GM21786 (cell line): ENCODE measurements at regions not wholly inside any gene's neighbourhood (a gene's known extent, or its start where the extent isn't known, plus 50 kb on each side); places are given as distances from the start of the nearest gene placed in this dataset.

Source experiments
- ATAC-seq: cut with Tn5 transposase; IDR thresholded peaks from one replicate; pipeline ENCODE4 v1.9.1; 2021; ENCODE audit not compliant: unreplicated experiment

DNA sequence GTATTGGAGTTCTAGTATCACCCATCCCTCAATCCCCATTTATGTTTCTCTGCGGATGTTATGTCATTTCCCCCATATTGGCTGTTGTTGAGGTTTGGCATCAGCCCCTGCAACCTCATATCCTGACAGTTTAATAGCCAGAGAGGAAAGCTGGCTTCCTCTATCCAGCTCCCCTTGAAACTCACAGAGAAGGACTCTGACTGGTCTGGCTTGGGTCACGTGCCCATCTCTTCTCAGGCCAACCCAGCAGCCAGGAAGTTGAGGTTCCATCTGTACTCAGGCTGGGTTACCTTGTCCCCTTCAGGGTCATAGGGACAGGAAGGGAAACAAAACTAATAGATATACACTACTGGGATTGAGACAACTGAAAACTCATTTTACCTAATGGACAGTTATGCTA is 148.0 kb upstream of the SLC14A2 start:
- no peak for ATAC-seq

DNA sequence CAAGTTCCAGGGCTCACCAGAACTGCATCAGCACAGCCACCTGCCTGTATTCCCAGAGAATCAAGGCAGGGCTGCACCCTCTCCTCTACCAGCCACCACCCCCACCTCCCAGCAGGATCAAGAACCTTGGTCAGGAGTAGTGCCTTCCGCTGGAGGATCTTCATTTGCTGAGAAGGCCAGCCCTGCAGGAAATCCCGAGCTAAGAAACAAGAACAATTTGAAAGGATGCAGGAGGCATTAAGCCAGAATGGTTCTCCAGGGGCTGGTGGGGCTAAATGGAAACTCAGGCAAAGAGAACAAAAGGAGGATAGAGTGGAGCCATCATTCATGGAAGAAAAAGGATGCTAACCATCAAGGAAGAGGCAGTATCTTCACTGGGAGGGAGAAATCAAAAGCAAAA is 147.3 kb upstream of the SLC14A2 start:
- ATAC-seq: no peak

DNA sequence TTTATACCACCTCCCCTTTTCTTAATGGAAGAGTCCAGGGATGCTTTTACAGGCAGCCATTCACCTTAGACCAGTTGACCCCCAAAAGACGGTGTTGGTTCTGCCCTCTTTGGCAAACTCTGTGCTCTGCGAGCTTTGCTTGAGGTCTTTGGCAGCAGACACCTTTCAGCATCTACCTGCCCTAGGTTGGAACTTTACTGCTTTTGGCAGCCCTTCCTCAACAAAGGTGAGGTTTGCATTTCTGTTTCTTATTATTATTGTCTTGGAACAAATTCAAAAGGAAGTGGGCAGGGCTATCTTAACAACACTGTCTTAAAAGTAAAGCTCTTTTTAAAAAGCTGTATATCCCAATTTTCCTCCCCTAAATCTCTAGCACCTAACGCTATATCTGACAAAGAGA is 136.4 kb upstream of the SLC14A2 start:
- no peak for ATAC-seq

DNA sequence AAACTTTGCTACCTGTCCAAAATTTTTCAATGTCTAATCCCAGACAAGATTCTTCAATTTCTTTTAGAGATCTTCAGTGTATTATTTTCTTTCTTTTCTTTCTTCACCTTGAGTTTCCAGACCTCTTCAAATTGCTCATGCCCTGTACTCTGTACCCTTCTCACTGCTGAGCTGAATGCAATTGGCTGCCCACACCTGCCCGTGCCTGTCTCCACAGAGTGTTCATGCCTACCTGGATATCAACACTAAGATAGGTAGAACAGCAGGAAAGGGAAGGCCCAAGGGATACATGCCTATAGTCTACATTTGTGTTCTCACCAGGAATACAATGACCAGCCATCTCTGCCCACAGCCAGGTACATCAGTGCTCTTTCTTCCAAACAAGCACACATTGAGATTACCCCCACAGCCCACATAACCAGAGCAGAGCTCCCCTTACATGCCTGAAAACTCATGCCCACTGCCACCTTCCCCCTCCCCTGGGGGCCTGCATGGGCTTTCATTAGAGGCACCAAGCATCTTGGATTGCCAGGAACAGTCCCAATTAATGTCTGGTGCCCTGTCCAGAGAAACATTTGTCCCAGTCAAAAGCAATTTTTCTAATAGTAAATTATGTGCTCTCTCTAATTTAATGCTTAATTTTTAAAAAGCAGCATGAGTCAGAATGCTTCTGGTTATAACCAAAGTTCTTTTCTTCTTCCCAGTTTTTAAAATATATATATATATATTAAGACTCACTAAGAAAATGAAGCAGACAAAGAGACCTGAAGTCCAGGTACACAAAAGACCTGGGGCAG is 134.9 kb upstream of the SLC14A2 start:
- ATAC-seq: no peak

DNA sequence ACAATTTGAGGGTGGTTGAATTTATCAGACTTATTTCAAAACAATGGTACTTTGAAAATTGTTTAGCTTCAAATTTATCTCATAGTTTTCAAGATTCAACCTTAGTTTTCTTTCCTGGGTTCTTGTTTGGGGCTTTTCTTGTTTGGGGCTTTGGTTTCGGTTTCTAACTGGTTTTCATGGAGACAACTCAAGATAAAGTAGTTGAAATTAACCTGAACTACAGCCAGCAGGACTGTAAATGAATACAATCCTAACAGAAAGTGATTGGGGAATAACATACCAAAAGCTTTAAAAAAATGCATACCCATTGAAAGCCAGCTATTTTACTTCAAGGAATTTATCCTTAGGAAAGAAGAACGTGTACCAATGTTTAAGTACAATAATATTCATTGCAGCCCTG is 133.5 kb upstream of the SLC14A2 start:
- ATAC-seq: no peak

DNA sequence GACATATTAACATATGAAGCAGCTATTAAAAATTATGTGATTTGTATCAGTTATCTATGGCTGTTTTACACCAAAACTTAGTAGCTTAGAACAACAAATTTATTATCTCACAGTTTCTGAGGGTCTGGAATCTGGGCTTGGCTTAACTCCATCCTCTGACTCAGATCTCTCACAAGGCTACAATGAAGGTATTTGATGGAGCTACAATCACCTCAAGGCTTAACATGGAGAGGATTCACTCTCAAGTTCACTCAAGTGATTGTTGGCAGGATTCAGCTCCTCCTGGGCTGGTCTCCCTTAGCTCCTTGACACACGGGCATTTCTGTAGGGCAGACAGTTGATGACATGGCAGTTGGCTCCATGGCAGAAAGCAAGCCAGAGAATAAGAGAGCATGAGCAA is 133.0 kb upstream of the SLC14A2 start:
- ATAC-seq: no peak

DNA sequence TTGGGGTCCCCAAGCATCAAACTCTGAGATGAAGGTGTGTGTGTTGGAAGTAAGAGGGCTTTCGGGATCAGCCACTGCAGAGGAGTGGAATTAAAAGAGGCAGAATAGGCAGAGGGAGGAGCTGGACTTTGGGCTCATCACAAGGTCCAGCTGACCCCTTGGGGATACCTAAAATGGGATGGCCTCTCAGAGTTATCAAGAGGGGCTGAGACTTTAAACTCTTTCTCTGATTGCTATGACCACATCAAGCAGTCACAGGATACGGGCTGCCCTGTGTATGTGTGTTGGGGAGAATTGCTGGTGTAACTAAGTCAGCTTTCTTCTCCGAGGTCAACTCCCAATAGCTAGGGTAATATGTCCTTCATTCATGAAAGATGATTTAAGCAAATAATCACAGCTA is 127.7 kb upstream of the SLC14A2 start:
- ATAC-seq: no peak

DNA sequence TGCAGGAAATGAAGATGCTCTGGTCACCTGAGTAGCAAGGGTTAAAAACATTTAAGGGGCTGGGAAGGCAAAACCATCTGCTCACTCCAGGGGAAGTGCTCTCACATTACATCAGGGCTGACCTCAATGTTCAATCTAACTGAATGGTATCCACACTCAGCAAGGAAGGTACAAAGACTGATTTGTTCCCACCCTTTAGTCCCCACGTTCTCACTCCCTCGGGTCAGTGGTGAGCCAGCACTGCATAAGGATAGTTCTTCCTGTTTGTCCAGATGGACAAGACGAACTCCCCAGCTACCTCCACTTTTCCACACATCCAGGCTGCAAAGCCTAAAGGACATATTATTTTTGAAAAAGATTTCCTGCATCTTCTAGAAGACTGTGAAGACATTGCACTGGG is 126.6 kb upstream of the SLC14A2 start:
- ATAC-seq: no peak

DNA sequence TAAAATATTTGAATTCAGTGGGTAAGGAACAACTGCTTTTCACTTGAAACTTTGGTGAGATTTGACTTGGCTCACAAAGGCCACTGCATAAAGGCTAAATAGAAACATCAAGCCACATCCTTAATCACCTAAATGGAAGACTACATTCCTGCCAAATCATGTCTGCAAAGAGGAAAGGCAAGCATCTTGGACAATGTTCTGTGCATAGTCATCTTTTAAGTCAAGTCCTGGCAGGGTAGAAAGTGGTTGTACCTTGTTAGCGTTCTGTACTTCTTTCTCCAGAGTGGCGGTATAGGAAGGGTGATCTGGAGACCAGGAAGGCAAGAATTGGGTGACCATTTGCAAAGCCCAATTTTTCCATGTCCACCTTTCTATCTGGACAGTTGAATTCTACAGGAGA is 121.4 kb upstream of the SLC14A2 start:
- no peak for ATAC-seq

DNA sequence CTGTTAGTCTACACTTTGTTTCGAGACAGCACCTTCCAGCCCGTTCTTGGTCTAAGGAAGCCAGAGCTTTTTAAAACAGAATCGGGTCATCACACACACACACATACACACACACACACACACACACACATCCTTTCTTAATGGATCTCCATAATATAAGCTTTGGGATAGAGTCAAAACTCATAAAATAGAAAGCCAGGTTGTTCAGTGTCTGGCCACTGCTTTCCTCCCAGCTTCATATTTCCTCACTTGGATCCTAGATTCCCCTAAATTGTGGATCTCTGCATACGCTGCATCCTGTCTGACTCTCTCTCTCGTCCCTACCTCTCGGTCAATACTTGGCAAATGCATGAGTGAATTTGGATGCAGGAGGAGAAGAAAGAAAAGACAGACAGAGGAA is 120.5 kb upstream of the SLC14A2 start:
- ATAC-seq: no peak

DNA sequence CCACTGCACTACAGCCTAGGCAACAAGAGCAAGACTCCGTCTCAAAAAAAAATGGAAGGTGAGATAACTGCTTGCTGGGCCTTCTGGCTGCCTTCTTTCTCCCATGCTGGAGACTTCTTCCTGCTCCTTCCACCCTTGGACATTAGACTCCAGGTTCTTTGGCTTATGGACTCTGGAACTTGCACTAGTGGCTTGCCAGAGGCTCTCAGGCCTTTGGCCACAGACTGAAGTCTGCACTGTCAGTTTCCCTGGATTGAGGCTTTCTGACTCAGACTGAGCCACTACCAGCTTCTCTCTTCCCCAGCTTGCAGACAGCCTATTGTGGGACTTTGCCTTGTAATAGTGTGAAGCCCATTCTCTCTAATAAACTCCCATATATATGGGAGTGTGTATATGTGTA is 118.5 kb upstream of the SLC14A2 start:
- no peak for ATAC-seq

DNA sequence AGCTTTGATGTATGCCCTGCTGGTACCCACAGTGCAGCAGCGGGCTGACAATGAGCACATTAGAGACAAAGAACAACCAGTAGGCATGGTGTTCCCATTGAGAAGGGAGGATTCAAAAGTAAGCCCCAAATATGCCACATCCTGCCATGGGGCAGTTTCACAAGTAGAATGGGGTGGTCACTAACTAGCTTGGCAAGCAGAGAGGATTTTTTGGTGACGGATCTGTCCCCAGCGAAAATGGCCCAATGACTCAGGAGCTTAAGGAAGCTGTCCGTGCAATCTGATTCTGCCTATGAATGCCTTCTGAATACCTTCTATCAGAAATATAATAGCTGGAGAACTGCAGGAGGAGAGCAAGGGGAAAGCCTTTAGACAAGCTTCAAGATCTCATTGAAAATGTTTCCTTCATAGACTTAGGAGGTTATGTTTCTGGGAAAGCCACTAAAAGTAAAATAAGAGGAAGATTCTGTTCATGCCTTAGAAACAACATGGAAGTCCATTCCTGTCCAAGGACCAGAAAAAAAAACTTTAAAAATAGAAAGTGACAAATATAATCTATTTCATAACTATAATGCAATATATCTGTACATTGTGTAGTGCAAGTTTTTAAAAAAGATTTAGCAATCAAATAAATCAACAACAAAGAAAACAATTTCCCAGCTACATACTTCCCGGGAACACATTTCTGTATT is 117.5 kb upstream of the SLC14A2 start:
- ATAC-seq: no peak

DNA sequence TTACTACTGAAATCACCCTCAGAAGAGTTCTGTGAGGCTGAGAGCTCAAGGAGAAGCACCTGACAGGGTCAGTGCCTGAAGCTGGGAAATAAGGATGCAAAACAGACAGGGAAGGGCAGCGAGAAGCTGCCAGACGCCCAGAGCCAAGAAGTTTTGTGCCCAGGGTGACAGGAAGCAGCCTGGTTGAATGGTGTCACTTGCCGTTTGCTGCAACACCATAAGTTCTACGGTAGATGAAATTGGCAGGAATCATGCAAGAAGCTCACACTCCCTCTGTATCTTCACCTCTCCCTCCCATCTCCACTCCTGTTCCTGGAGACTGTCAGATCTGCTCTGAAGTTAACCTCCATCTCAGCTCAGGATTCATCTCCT is 117.0 kb upstream of the SLC14A2 start:
- ATAC-seq: no peak

DNA sequence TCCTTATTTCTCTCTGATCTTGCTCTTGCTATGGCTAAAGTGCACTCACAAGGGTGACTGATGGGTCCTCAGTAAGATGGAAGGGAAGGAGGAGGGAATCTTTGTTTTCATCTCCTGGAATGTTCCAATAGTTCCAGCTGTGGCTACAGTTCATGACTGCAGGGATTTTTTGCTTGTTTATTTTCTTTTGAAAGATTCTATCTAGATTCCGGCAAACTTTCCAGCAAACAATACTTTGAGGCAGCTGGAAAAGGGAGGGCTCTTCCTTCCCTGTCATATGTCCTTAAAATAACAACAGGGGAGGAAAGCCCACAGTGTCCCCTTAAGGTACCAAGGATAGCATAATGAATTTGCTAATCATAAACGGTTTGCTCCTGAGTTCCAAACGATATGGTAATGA is 111.3 kb upstream of the SLC14A2 start:
- ATAC-seq: no peak

DNA sequence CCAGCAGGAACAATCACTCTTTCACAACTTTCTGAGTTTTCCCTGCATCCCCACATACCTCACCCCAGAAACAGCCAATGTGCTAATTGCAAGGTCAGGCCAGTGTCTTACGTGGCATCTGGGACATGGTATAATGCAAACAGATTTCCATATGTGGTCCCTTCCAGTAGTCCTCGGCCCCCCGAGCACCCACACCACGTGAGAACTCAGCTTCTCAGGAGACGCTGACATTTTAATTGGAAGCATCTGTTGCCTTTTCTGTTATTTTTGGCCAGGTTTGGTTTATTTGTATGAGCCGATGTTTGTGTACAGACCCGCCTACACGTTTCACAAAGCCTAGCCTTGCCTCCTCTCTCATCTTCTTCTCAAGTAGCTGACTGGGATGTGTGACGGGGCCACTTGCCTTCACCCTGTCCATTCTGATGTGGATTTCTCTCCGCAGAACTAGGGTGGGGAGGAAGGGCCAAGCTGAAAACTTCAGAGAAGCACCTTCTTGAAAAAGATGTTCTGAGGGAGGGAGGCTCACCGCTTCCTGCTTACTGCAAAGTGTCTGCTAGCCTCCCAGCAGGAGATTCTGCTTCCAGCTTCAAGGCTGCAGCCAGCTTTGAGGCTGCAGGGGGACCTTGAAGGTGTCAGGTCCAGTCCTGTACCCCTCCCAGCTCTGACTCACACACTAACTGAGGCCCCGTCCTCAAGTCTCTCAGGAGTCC is 109.6 kb upstream of the SLC14A2 start:
- no peak for ATAC-seq

DNA sequence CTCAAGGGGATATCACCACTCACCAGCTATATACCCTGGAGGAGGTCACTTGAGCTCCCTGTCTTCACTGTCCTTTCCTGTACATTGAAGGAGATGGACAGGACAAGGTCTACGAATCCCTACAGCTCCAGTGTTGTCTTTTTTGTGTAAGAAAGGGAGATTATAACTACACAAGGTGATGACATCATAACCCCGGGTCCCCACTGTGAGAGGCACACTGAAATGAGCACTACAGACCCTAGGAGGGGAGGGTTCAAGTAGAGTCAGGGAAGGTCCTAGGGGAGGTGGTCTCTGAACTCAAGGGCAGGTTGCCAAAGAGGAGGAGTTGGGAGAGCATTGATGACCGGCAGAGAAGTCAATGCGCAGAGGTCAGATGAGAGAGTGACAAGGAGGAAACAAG is 108.3 kb upstream of the SLC14A2 start:
- no peak for ATAC-seq

DNA sequence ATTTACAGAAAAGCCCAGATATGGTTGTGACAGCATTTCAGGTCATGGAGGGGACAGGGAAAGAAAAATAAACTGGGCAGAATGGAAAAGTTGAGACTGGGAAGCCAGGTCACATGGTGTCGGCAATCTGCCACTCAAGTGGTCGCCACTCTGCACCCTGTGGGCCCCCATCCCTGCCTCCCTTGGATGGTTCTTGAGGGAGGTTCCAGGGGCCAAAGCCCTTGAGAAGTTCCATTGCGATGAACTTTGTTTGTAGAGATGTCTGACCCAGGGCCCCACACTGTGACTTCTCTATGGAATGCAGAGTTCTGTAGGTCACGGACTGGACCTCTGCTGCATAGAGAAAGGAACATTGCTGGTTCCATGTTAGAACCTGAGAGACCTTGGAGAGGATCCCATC is 105.7 kb upstream of the SLC14A2 start:
- ATAC-seq: no peak

DNA sequence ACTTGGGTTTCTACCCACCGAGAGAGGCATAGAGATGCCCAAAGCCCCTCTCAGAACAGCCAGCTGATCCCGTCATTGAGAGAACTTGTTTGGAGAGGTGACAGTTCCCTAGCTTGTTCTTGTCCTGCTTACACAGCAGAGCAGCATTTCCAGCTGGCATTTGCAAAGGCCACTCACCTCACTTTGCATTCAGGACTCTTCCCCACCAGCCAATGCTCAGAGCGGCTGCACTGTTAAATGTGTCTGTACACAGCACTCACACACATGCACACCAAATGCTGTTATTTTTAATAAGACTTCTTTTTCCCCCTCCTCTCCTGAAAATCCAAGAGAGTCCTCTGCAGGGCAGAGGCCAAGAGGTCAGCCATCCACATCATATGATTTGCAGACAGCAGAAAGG is 104.6 kb upstream of the SLC14A2 start:
- ATAC-seq: no peak

DNA sequence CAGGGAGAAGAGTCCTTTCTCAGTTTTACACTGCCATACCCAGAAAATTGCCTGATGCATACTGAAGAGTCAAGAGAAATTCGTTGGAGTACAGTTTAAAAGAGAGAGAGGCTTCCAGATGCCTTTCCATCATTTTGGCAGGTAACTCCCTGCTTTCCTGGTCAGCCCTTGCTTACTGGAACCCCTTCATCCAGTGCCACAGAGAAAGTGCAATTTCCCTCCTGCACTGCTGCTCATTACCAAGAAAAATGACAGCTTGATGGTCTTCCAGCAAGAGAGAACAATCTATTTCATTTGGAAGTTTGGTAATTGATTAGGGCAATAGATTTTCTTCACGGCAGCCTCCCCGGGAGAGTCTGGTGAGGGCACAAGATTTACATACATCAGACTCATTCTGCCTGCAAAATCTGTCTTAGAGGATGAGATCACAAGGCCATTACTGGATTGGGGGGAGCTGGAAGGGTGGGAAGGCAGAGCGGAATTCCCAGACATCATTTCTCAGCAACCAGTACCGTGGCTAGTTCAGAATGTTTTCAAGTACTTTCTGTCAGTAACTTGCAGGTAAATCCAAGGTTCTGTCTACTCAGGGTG is 102.8 kb upstream of the SLC14A2 start:
- no peak for ATAC-seq

DNA sequence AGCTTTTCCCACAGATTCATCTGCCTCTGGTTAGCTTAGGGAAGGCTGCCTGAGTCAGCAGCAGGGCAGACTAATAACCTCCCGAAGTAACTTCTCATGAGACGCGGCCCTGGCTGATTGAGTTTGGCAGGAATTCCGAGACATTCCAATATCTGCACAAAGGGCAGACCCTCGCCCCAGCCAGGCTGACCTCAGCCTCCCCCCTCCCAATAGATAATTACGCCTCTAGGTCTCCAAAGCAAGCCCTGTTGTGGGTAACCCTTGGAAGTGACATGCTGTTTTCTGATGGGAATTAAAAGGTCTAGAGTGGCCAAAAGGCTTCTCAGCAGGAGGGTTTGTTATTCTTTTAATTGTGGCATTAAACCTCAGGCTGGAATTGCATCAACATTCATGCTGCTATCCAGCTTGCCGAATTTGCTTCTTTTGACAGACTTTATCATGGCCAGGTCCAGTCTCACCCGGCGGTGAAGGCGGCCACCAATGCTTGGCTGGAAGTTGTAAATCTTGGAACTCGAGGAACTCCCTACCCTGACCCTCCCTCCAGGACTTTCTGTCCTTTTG is 98.0 kb upstream of the SLC14A2 start:
- ATAC-seq: no peak

DNA sequence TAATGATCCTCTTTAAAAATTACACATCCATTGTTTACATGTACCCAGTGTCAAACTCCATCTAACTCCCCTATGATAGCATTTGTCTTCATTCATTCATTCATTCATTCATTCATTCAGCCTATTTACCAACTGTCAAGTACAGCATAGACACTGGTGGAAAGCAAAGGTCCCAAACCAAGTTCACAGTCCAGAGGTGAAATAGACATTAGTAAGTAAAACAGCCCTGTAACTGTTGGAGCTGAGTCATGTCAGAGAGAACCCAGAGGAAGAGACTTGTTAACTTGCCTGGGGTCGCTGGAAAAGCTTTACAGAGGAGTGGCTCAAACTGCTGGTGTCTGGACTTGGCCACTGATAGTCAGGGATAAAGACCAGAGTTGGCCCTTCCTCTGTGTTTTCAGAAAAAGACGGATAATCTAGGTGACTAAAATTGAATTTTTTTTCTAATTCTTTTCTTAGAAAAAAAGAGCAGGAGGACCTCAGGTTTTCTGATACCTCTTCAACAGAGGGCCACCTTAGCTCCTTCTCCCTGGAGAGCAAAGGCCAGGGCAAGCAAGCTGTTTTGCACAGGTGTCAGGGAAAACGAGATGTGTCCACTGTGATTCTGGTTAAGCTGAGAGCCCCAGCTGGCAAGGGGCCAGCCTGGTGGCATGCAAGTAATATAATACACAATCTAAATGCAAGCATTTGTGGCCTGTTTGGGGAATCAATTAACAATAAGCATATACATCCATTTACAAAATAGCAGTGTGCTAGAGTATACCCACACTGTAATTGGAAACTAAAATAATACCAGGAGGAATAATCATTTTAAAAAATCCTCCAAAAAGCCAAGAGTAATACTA is 96.7 kb upstream of the SLC14A2 start:
- no peak for ATAC-seq
